HEK293 (cell line): ENCODE measurements at regions not wholly inside any gene's neighbourhood (a gene's known extent, or its start where the extent isn't known, plus 50 kb on each side); places are given as distances from the start of the nearest gene placed in this dataset.

ENCODE experiments used
- CTCF ChIA-PET: fragments of 350-600 bp; formaldehyde crosslinking; extraction: SDS; loops from one replicate; lab custom pipeline; 2021; ENCODE audit warnings: antibody characterized with exemption; lab: Yijun Ruan, JAX
- POLR2A ChIA-PET: fragments of 300-600 bp; formaldehyde crosslinking; extraction: SDS; loops from one replicate; lab custom pipeline; 2020; ENCODE audit warnings: antibody characterized with exemption, inconsistent platforms; lab: Yijun Ruan, JAX
- H3K27ac ChIP-seq: fragments of 200-500 bp; sonication (Bioruptor generic); 2 replicates; pipeline ENCODE4 v1.5.1; 2014; ENCODE audit warnings: low read depth, low read length, control low read depth, inconsistent platforms; ENCODE audit errors: extremely low read depth
- H3K36me3 ChIP-seq, 2 experiments: fragments of 200-500 bp in 1 of 2; sonication (Bioruptor generic) in 1 of 2; 1 replicate in 1 of 2; 2 replicates in 1 of 2; pipeline ENCODE4 v1.5.1; 2014 to 2017; ENCODE audit warnings: inconsistent platforms in 2 of 2, low read length in 2 of 2; ENCODE audit not compliant: control insufficient read depth in 2 of 2, insufficient read depth in 1 of 2
- H3K4me1 ChIP-seq: fragments of 200-500 bp; sonication (Bioruptor generic); 2 replicates; pipeline ENCODE4 v1.5.1; 2014; ENCODE audit warnings: mild to moderate bottlenecking, low read length, inconsistent platforms; ENCODE audit not compliant: control insufficient read depth, insufficient read depth
- H3K4me3 ChIP-seq: 2 replicates; pipeline ENCODE4 v1.5.1; 2011; ENCODE audit warnings: low read depth, mild to moderate bottlenecking, control low read depth, low read length, moderate library complexity
- H3K9me3 ChIP-seq: fragments of 200-500 bp; sonication (Bioruptor generic); 2 replicates; pipeline ENCODE4 v1.5.1; 2014; ENCODE audit warnings: low read depth, low read length, inconsistent platforms; ENCODE audit not compliant: control insufficient read depth, insufficient read depth
- GFI1B ChIP-seq: fragments of 450-650 bp; formaldehyde crosslinking; IDR thresholded peaks from 2 replicates; pipeline ENCODE4 v1.5.1; 2016; ENCODE audit warnings: missing biosample characterization, missing genetic modification characterization
- GLI2 ChIP-seq: fragments of 450-650 bp; formaldehyde crosslinking; IDR thresholded peaks from 2 replicates; pipeline ENCODE4; 2017; ENCODE audit warnings: missing biosample characterization, missing genetic modification characterization, low read depth, borderline replicate concordance
- GLIS1 ChIP-seq: fragments of 450-650 bp; formaldehyde crosslinking; IDR thresholded peaks from 2 replicates; pipeline ENCODE4 v1.5.1; 2016; ENCODE audit warnings: missing biosample characterization, missing genetic modification characterization
- PRDM2 ChIP-seq: fragments of 450-650 bp; formaldehyde crosslinking; IDR thresholded peaks from 2 replicates; pipeline ENCODE4 v1.5.1; 2016; ENCODE audit warnings: missing biosample characterization, missing genetic modification characterization, borderline replicate concordance
- TRIM28 ChIP-seq: IDR thresholded peaks from 2 replicates; pipeline ENCODE4 v1.6.1; 2011; ENCODE audit warnings: low read length, control low read depth, borderline replicate concordance
- ZBTB20 ChIP-seq: fragments of 450-650 bp; formaldehyde crosslinking; IDR thresholded peaks from 2 replicates; pipeline ENCODE4 v1.5.1; 2016; ENCODE audit warnings: missing biosample characterization, missing genetic modification characterization
- ZBTB21 ChIP-seq: fragments of 450-650 bp; formaldehyde crosslinking; IDR thresholded peaks from 2 replicates; pipeline ENCODE4 v1.5.1; 2017; ENCODE audit warnings: missing biosample characterization, missing genetic modification characterization
- ZEB2 ChIP-seq: fragments of 450-650 bp; formaldehyde crosslinking; IDR thresholded peaks from 2 replicates; pipeline ENCODE4 v1.5.1; 2016; ENCODE audit warnings: missing biosample characterization, missing genetic modification characterization
- ZNF112 ChIP-seq: fragments of 450-650 bp; formaldehyde crosslinking; IDR thresholded peaks from 2 replicates; pipeline ENCODE4 v1.5.0; 2017; ENCODE audit warnings: missing biosample characterization, missing genetic modification characterization
- ZNF169 ChIP-seq: fragments of 450-650 bp; formaldehyde crosslinking; IDR thresholded peaks from 2 replicates; pipeline ENCODE4 v1.5.1; 2016; ENCODE audit warnings: missing biosample characterization, missing genetic modification characterization
- ZNF202 ChIP-seq: fragments of 450-650 bp; formaldehyde crosslinking; IDR thresholded peaks from 2 replicates; pipeline ENCODE4 v1.5.1; 2016; ENCODE audit warnings: missing biosample characterization, missing genetic modification characterization, borderline replicate concordance
- ZNF23 ChIP-seq: fragments of 450-650 bp; formaldehyde crosslinking; IDR thresholded peaks from 2 replicates; pipeline ENCODE4 v1.5.1; 2016; ENCODE audit warnings: missing biosample characterization, missing genetic modification characterization, borderline replicate concordance
- ZNF341 ChIP-seq: fragments of 450-650 bp; formaldehyde crosslinking; IDR thresholded peaks from 2 replicates; pipeline ENCODE4; 2016; ENCODE audit warnings: low read depth, missing biosample characterization, missing genetic modification characterization
- ZNF391 ChIP-seq: fragments of 450-650 bp; formaldehyde crosslinking; IDR thresholded peaks from 2 replicates; pipeline ENCODE4 v1.5.1; 2016; ENCODE audit warnings: low read depth, missing biosample characterization, missing genetic modification characterization, borderline replicate concordance
- ZNF518A ChIP-seq: fragments of 450-650 bp; formaldehyde crosslinking; conservative IDR thresholded peaks from 2 replicates; pipeline ENCODE4 v1.5.1; 2016; ENCODE audit warnings: low read depth, missing biosample characterization, missing genetic modification characterization
- ZNF558 ChIP-seq: fragments of 450-650 bp; formaldehyde crosslinking; IDR thresholded peaks from 2 replicates; pipeline ENCODE4 v1.5.1; 2016; ENCODE audit warnings: missing biosample characterization, missing genetic modification characterization
- ZNF830 ChIP-seq: fragments of 450-650 bp; IDR thresholded peaks from 2 replicates; pipeline ENCODE4 v1.5.0; 2018; ENCODE audit warnings: missing biosample characterization, missing genetic modification characterization, low read depth, mild to moderate bottlenecking, moderate library complexity

- Histone ChIP-seq H3K9me3 (no peaks in the 10 kb centered on the region), H3K4me3 (no peak overlapping the region)
- CTCF ChIA-PET, result no interaction called here
- TF ChIP-seq ZNF518A (tag by site-specific recombination), result no peak
- no peak for TF ChIP-seq GLIS1 (tag by site-specific recombination)
- TF ChIP-seq, all 188 proteins: peak for 0
- Histone ChIP-seq H3K4me1 (no peaks in the 10 kb centered on the region), H3K27ac (no peak overlapping the region), H3K36me3 (no peaks in the 10 kb centered on the region)
- POLR2A ChIA-PET, result no interaction called here
These were observed 73.7 kb downstream of the IRX3 start for GRCh38 chr16:54212893-54213292.

- TF ChIP-seq TRIM28, result no peak
- TF ChIP-seq ZNF112 (tag by site-specific recombination), result no peak
- TF ChIP-seq, all 188 proteins: peak for 0
- no peaks in the 10 kb centered on the region for H3K36me3 ChIP-seq
- CTCF ChIA-PET, result interaction anchor here (0.6 kb wide), 1 partner anchor 607 kb away, joined by 3 read pairs; no protein-coding TSS in a partner anchor
- H3K9me3 ChIP-seq, result no peaks in the 10 kb centered on the region
- POLR2A ChIA-PET, result no interaction called here
- H3K4me1 ChIP-seq, result no peaks in the 10 kb centered on the region
- no peak overlapping the region for H3K4me3 ChIP-seq
- H3K27ac ChIP-seq, result no peak overlapping the region
These were observed 75.4 kb downstream of the IRX3 start for GRCh38 chr16:54211203-54211602.

GRCh38 chr16:54210452-54211125 lies 76.0 kb downstream of the IRX3 start:
- H3K27ac ChIP-seq, result no peak overlapping the region
- no peak overlapping the region for H3K4me3 ChIP-seq
- ChIA-PET CTCF (interaction anchor here (0.6 kb wide), 1 partner anchor 608 kb away, joined by 3 read pairs; no protein-coding TSS in a partner anchor), POLR2A (no interaction called here)
- peak; percentile 49 for TF ChIP-seq ZNF341 (tag by site-specific recombination)
- TF ChIP-seq ZNF830 (tag by site-specific recombination), result no peak
- H3K4me1 ChIP-seq, result no peaks in the 10 kb centered on the region
- H3K36me3 ChIP-seq, result no peaks in the 10 kb centered on the region
- no peaks in the 10 kb centered on the region for H3K9me3 ChIP-seq

GRCh38 chr16:54208237-54208636 lies 78.3 kb downstream of the IRX3 start:
- Histone ChIP-seq H3K4me3 (no peak overlapping the region), H3K27ac (no peak overlapping the region), H3K4me1 (no peaks in the 10 kb centered on the region), H3K9me3 (no peaks in the 10 kb centered on the region), H3K36me3 (no peaks in the 10 kb centered on the region)
- CTCF ChIA-PET, result no interaction called here
- POLR2A ChIA-PET, result no interaction called here
- TF ChIP-seq ZBTB21 (tag by site-specific recombination) (no peak), GFI1B (tag by site-specific recombination) (no peak), ZBTB20 (no peak), ZEB2 (tag by site-specific recombination) (no peak), ZNF169 (tag by site-specific recombination) (no peak), ZNF391 (tag by site-specific recombination) (no peak), ZNF23 (tag by site-specific recombination) (no peak), ZNF202 (no peak), GLI2 (tag by site-specific recombination) (no peak), ZNF558 (tag by site-specific recombination) (no peak), PRDM2 (tag by site-specific recombination) (no peak)
